Left lung (tissue), 4 donors: ENCODE measurements at regions not wholly inside any gene's neighbourhood (a gene's known extent, or its start where the extent isn't known, plus 50 kb on each side); places are given as distances from the start of the nearest gene placed in this dataset.

Experiments
- ATAC-seq: fragments of 200-7000 bp; cut with Tn5 transposase; one replicate; pipeline ENCODE4 v1.9.1; 2020; ENCODE audit warnings: moderate library complexity
- DNase-seq, 4 donors: peaks; one replicate each; pipeline ENCODE4 v3.0.0-alpha.2; 2013 to 2020
- H3K27ac ChIP-seq, 2 donors: fragments of 200-600 bp; sonication (generic) in 1 of 2; one replicate each; pipeline versions ENCODE4 v1.5.0 to v1.8.0; 2020 to 2021
- H3K27me3 ChIP-seq, 2 donors: fragments of 200-600 bp; sonication (generic) in 1 of 2; one replicate each; pipeline versions ENCODE4 v1.5.0 to v1.8.0; 2020 to 2021
- H3K36me3 ChIP-seq, 2 donors: fragments of 200-600 bp; sonication (generic) in 1 of 2; one replicate each; pipeline versions ENCODE4 v1.5.0 to v1.8.0; 2020 to 2021
- H3K4me1 ChIP-seq, 2 donors: fragments of 200-600 bp; one replicate each; pipeline ENCODE4 v1.8.0; 2021
- H3K4me3 ChIP-seq, 2 donors: fragments of 200-600 bp; sonication (generic) in 1 of 2; one replicate each; pipeline versions ENCODE4 v1.5.0 to v1.8.0; 2020 to 2021; ENCODE audit warnings: mild to moderate bottlenecking in 1 of 2
- H3K9me3 ChIP-seq, 2 donors: fragments of 200-600 bp; sonication (generic) in 1 of 2; one replicate each; pipeline versions ENCODE4 v1.5.0 to v1.8.0; 2020 to 2021
- intact Hi-C, 2 donors: fragments of 100-400 bp; cut with DNase I; formaldehyde crosslinking; loops; one replicate each; pipeline versions ENCODE4 v1.11.2 to v1.14.2; 2022
- TF ChIP-seq, protein P1 (sequence below), 2 donors: fragments of 200-600 bp; sonication (generic) in 1 of 2; IDR thresholded peaks; one replicate each; pipeline versions ENCODE4 v1.5.0 to v1.8.0; 2021; ENCODE audit warnings: antibody characterized with exemption in 2 of 2
- donor health status: DM: no; HTN: yes; CAD: no.
- donor health status: DM: no; HTN: no; CAD: no.

DNA sequence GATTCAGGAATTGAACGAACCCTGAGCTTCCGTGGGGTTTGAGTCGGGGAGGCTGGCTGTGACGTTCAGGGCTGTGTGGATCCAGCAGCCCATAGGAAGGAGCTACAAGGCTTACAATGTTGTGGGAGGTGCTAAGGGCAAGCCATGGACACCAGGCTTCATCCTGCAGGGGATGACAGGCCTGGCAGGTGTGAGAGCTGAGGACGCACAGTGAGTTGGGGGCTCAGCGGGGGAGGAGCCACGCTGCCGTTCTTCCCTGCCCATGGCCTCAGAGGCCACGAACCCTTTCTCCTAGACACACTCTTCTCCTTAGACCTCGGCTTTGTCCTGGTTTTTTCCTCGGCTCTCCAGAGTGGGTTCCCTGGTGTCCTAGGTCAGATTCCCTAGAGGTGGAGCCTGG is 78.1 kb upstream of the SLC22A11 start:
- Histone ChIP-seq H3K27me3 (peaks cover 0 to 53% of the 10 kb centered on the region in 2 donors), H3K4me1 (no peaks in the 10 kb centered on the region), H3K9me3 (no peaks in the 10 kb centered on the region), H3K4me3 (no peak overlapping the region), H3K27ac (no peak overlapping the region), H3K36me3 (no peaks in the 10 kb centered on the region)
- ATAC-seq (no peak), DNase-seq (no peak)
- TF ChIP-seq, protein P1, sequence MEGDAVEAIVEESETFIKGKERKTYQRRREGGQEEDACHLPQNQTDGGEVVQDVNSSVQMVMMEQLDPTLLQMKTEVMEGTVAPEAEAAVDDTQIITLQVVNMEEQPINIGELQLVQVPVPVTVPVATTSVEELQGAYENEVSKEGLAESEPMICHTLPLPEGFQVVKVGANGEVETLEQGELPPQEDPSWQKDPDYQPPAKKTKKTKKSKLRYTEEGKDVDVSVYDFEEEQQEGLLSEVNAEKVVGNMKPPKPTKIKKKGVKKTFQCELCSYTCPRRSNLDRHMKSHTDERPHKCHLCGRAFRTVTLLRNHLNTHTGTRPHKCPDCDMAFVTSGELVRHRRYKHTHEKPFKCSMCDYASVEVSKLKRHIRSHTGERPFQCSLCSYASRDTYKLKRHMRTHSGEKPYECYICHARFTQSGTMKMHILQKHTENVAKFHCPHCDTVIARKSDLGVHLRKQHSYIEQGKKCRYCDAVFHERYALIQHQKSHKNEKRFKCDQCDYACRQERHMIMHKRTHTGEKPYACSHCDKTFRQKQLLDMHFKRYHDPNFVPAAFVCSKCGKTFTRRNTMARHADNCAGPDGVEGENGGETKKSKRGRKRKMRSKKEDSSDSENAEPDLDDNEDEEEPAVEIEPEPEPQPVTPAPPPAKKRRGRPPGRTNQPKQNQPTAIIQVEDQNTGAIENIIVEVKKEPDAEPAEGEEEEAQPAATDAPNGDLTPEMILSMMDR (IDR thresholded peaks at IDR 0.05), result no peak
- intact Hi-C loops, result no loop called here

DNA sequence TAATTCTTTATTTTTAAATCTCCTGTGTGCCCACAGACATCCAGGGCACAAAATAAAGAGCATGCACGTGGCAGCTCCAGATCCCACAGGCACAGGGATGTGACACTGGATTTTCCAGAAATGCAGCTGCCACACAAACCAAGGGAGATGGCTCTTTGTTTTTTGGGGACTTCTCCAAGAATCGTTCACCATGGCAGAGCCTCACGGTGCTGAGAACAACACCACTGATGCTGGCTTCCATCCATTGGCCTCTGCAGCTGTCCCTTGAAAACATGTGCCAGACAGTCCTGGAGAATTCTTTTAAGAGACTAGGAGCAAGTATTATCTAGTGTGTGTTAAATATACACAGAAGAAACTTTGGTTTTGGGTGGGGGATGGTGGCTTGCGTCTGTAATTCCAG is 73.2 kb upstream of the SLC22A11 start:
- no peaks in the 10 kb centered on the region for H3K4me1 ChIP-seq
- TF ChIP-seq, protein P1 (IDR thresholded peaks at IDR 0.05), result no peak
- intact Hi-C loops, result no loop called here
- H3K27me3 ChIP-seq, result peaks cover 0 to 52% of the 10 kb centered on the region in 2 donors
- H3K9me3 ChIP-seq, result no peaks in the 10 kb centered on the region
- no peak overlapping the region for H3K27ac ChIP-seq
- DNase-seq (peak in 1 of 4 donors; percentile 8), ATAC-seq (no peak)
- no peak overlapping the region for H3K4me3 ChIP-seq
- no peaks in the 10 kb centered on the region for H3K36me3 ChIP-seq

DNA sequence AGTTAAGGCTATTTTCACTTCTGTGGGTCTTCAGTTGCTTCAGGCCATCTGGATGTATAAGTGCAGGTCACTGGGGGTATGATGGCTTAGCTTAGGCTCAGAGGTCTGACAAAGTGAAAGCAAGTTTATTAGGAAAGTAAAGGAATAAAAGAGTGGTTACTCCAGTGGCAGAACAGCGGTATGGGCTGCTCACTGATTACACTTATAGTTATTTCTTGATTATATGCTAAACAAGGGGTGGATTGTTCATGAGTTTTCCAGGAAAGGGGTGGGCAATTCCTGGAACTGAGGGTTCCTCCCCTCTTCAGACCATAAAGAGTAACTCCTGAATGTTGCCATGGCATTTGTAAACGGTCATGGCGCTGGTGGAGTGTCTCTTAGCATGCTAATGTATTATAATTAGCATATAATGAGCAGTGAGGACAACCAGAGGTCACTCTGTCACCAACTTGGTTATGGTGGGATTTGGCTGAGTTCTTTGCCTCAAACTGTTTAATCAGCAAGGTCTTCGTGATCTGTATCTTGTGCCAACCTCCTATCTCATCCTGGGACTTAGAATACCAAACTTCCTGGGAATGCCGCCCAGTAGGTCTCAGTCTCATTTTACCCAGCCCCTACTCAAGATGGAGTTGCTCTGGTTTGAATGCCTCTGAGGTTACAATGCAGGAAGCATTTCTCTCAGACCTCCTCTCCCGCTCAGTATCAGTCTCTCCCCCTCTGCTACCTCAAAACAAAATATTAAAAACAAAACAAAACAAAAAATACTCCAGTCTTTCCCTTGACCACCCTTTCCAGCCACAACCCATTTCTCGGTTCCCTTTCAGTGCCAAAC is 71.3 kb upstream of the SLC22A11 start:
- Histone ChIP-seq H3K27me3 (peaks cover 0 to 53% of the 10 kb centered on the region in 2 donors), H3K27ac (no peak overlapping the region), H3K4me3 (no peak overlapping the region), H3K4me1 (no peaks in the 10 kb centered on the region), H3K36me3 (no peaks in the 10 kb centered on the region), H3K9me3 (no peaks in the 10 kb centered on the region)
- TF ChIP-seq, protein P1 (IDR thresholded peaks at IDR 0.05), result no peak
- DNase-seq (peak in 2 of 4 donors; percentile 12 to 60), ATAC-seq (no peak)
- intact Hi-C loops, result no loop called here

DNA sequence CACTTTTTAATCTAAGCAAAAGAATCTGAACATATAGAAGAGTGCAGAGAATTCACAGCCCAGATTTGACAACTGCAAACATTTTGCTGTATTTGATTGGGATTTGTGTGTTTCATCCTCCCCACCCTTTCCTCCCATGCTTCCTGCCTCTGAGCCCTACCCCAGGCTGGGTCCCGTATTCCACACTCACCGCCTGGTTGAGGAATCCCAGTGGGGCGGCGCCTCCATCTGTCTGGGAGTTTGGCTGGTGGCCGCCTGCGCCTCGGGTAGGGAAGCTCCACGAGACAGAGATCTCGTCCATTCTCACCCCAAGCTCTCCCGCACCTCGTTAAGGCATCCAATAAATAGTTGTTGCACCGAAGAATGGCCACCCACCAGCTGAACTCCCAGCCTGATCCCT is 70.7 kb upstream of the SLC22A11 start:
- Histone ChIP-seq H3K9me3 (no peaks in the 10 kb centered on the region), H3K27me3 (peaks cover 0 to 60% of the 10 kb centered on the region in 2 donors), H3K27ac (no peak overlapping the region), H3K4me3 (no peak overlapping the region), H3K4me1 (no peaks in the 10 kb centered on the region), H3K36me3 (no peaks in the 10 kb centered on the region)
- TF ChIP-seq, protein P1 (IDR thresholded peaks at IDR 0.05), result no peak
- intact Hi-C loops, result no loop called here
- peak in 2 of 4 donors; percentile 42 to 79 for DNase-seq
- ATAC-seq, result peak; percentile 32

DNA sequence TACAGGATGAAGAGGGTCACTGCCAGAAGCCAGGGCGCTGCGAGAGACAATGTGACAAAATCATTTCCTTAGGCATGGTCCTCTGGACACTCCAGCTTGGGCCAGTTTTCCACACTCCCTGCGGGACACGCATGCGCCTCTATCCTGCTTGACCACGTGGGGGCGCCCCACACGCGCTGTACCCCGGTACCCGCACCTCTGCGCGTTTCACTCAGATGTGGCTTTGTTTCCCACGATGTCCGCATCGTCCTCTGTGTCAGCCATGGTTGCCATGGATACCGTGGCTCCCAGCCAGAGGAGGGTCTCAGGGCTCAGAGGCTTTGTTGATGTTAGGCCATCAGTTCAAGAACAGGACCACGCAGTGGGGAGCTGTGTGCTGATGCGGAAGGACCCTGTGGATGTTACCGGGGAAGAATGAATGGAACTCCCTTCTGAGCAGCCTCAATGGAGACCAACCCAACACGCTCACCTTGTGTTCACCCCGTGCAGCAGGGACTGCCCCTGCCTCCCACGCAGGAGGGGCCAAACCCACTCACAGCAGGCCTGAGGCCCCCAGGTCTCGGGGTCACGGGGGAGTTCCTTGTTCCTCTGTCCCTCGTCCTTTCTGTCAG is 65.8 kb upstream of the SLC22A11 start:
- Histone ChIP-seq H3K4me1 (no peaks in the 10 kb centered on the region), H3K9me3 (no peaks in the 10 kb centered on the region), H3K4me3 (no peak overlapping the region), H3K27me3 (peaks cover 0 to 71% of the 10 kb centered on the region in 2 donors), H3K27ac (no peak overlapping the region), H3K36me3 (no peaks in the 10 kb centered on the region)
- intact Hi-C loops, result no loop called here
- peak; percentile 9 to 89 (median 39) for DNase-seq
- peak; percentile 87 for ATAC-seq
- TF ChIP-seq, protein P1 (IDR thresholded peaks at IDR 0.05), result peak; percentile 52 to 63
